K562 (cell line): ENCODE measurements at regions not wholly inside any gene's neighbourhood (a gene's known extent, or its start where the extent isn't known, plus 50 kb on each side); places are given as distances from the start of the nearest gene placed in this dataset.

Experiments
- BCOR ChIP-seq: fragments of 450-650 bp; IDR thresholded peaks from 2 replicates; pipeline ENCODE4 v1.6.1; 2016
- CEBPZ ChIP-seq: fragments of 150-350 bp; IDR thresholded peaks from 2 replicates; pipeline ENCODE4 v1.6.1; 2014; ENCODE audit warnings: low read depth, mild to moderate bottlenecking, low read length, borderline replicate concordance
- EWSR1 ChIP-seq: fragments of 450-650 bp; IDR thresholded peaks from 2 replicates; pipeline ENCODE4 v1.6.1; 2018; ENCODE audit warnings: borderline replicate concordance, mild to moderate bottlenecking, low read depth, moderate library complexity; ENCODE audit not compliant: partially characterized antibody
- GTF2B ChIP-seq: IDR thresholded peaks from 2 replicates; pipeline ENCODE4 v1.6.1; 2011; ENCODE audit not compliant: insufficient read length; ENCODE audit errors: extremely low read depth
- POLR3G ChIP-seq: IDR thresholded peaks from 2 replicates; pipeline ENCODE4 v1.6.1; 2011; ENCODE audit not compliant: insufficient read length, insufficient replicate concordance; ENCODE audit errors: extremely low read depth
- PRMT5 ChIP-seq: sonication (generic); formaldehyde crosslinking; IDR thresholded peaks from 2 replicates; pipeline ENCODE4 v1.5.0; 2020; ENCODE audit warnings: missing genetic modification reagents

- TF ChIP-seq CEBPZ (no peak), EWSR1 (no peak), POLR3G (no peak), PRMT5 (CRISPR knock-in tag) (no peak), BCOR (no peak), GTF2B (no peak)
- TF ChIP-seq, all 486 proteins: peak for 0
Measured at GRCh38 chr16:54375071-54375470, 88.5 kb upstream of the IRX3 start (continued).
